Vagina (tissue), 2 donors: ENCODE measurements at regions not wholly inside any gene's neighbourhood (a gene's known extent, or its start where the extent isn't known, plus 50 kb on each side); places are given as distances from the start of the nearest gene placed in this dataset.

Experiments
- DNase-seq, 2 donors: peaks; one replicate each; pipeline ENCODE4 v3.0.0-alpha.2; 2017; ENCODE audit errors: extremely low spot score in 2 of 2
- H3K27ac ChIP-seq: fragments of 200-600 bp; sonication (generic); one replicate; pipeline ENCODE4 v1.5.1; 2019
- H3K27me3 ChIP-seq: fragments of 200-600 bp; sonication (generic); one replicate; pipeline ENCODE4 v1.5.1; 2019
- H3K36me3 ChIP-seq, 2 donors: fragments of 200-600 bp; sonication (generic); one replicate each; pipeline ENCODE4 v1.5.1; 2017 to 2019
- H3K4me1 ChIP-seq: fragments of 200-600 bp; sonication (generic); one replicate; pipeline ENCODE4 v1.5.1; 2019
- H3K4me3 ChIP-seq, 2 donors: fragments of 200-600 bp; sonication (generic); 1 replicate in 1 of 2; 2 replicates in 1 of 2; pipeline ENCODE4 v1.5.1; 2016 to 2019
- H3K9me3 ChIP-seq: fragments of 200-600 bp; sonication (generic); one replicate; pipeline ENCODE4 v1.5.1; 2019
- POLR2A ChIP-seq, 2 donors: fragments of 450-650 bp; IDR thresholded peaks; one replicate each; pipeline ENCODE4 v1.6.1; 2017; ENCODE audit warnings: antibody characterized with exemption in 2 of 2, mild to moderate bottlenecking in 2 of 2, moderate library complexity in 2 of 2
- POLR2AphosphoS5 ChIP-seq, 2 donors: sonication (generic); formaldehyde crosslinking; IDR thresholded peaks; one replicate each; pipeline ENCODE4 v1.9.0; 2017; ENCODE audit warnings: antibody characterized with exemption in 2 of 2, mild to moderate bottlenecking in 2 of 2, low read depth in 1 of 2; ENCODE audit not compliant: insufficient read depth in 1 of 2
- intact Hi-C: fragments of 100-400 bp; cut with DNase I; formaldehyde crosslinking; loops from one replicate; pipeline ENCODE4 v1.15.1; 2023
- TF ChIP-seq, protein P1 (sequence below), 3 experiments: fragments of 450-650 bp in 2 of 3; fragments of 200-600 bp in 1 of 3; sonication (generic) in 1 of 3; IDR thresholded peaks; one replicate each; pipeline ENCODE4 v1.5.1; 2017 to 2019; ENCODE audit warnings: antibody characterized with exemption in 3 of 3, mild to moderate bottlenecking in 2 of 3, moderate library complexity in 2 of 3

DNA sequence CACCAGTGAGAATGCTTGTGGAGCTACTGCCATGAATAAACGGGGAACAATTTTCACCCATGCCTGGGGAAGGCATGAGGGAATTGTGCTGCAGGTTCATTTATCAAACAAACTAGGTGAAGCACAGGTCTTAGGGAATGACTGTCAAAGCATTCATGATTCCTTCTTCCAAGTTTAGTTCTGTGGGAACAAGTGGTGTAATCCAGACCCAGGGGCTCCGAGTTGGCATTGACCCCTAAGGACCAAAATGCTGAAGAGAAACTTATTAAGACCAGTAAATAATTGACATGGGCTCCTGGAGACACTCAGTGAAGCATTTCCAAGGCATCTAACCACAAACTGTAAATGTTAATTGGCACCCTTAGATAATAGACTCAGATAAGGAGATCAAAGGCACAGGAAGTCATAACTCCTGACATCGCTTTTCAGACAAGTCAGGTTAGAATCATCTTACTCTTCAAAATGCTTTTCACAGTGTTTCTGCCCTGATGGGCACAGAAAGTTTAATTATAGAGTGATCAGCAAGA lies 96.9 kb downstream of the SPP2 start:
- no peaks in the 10 kb centered on the region for H3K27me3 ChIP-seq
- peaks cover 24% of the 10 kb centered on the region for H3K4me1 ChIP-seq
- no peak for DNase-seq
- no peak overlapping the region for H3K27ac ChIP-seq
- no peaks in the 10 kb centered on the region for H3K9me3 ChIP-seq
- no peaks in the 10 kb centered on the region for H3K36me3 ChIP-seq
- TF ChIP-seq, protein P1, sequence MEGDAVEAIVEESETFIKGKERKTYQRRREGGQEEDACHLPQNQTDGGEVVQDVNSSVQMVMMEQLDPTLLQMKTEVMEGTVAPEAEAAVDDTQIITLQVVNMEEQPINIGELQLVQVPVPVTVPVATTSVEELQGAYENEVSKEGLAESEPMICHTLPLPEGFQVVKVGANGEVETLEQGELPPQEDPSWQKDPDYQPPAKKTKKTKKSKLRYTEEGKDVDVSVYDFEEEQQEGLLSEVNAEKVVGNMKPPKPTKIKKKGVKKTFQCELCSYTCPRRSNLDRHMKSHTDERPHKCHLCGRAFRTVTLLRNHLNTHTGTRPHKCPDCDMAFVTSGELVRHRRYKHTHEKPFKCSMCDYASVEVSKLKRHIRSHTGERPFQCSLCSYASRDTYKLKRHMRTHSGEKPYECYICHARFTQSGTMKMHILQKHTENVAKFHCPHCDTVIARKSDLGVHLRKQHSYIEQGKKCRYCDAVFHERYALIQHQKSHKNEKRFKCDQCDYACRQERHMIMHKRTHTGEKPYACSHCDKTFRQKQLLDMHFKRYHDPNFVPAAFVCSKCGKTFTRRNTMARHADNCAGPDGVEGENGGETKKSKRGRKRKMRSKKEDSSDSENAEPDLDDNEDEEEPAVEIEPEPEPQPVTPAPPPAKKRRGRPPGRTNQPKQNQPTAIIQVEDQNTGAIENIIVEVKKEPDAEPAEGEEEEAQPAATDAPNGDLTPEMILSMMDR (IDR thresholded peaks at IDR 0.05), result no peak
- TF ChIP-seq POLR2AphosphoS5 (IDR thresholded peaks at IDR 0.05; ENCODE audit: insufficient read depth in 1 of 2, low read depth in 1 of 2), result no peak
- TF ChIP-seq POLR2A (IDR thresholded peaks at IDR 0.05), result no peak
- intact Hi-C loops, result no loop called here
- no peak overlapping the region for H3K4me3 ChIP-seq

DNA sequence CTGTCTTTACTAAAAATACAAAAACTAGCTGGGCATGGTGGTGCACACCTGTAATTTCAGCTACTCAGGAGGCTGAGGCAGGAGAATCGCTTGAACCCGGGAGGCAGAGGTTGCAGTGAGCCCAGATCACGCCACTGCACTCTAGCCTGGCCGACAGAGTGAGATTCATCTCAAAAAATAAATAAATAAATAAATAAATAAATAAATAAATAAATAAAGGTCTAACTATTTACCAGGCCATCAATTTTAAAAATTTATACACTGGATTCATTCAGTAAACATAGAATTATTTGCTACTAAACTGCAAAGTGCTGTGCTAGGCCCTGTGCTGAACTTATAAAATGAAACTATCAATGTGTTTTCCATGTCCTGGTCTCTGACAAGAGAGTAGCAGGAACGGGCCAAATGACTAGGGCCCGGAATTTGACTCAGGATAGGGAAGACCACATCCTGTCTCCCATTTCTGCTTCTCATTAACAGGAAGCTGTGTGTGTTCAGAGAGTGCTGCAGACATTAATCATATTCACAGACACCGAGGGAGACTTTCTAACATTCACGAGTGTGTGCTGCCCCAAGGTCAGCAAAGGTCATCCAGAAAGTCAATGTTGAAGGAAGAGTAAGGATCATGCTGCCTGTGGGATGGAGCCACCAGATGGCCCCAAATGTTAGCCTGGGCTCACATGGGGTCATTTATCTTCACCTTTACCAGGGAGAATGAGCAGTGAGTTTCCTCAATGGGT lies 95.8 kb downstream of the SPP2 start:
- no peaks in the 10 kb centered on the region for H3K9me3 ChIP-seq
- no peak for DNase-seq
- no peaks in the 10 kb centered on the region for H3K27me3 ChIP-seq
- TF ChIP-seq POLR2A (IDR thresholded peaks at IDR 0.05), result no peak
- TF ChIP-seq, protein P1 (IDR thresholded peaks at IDR 0.05), result no peak
- no peak for TF ChIP-seq POLR2AphosphoS5 (IDR thresholded peaks at IDR 0.05; ENCODE audit: insufficient read depth in 1 of 2, low read depth in 1 of 2)
- H3K4me3 ChIP-seq, result no peak overlapping the region
- H3K27ac ChIP-seq, result no peak overlapping the region
- no peaks in the 10 kb centered on the region for H3K36me3 ChIP-seq
- peaks cover 24% of the 10 kb centered on the region for H3K4me1 ChIP-seq
- intact Hi-C loops, result no loop called here

DNA sequence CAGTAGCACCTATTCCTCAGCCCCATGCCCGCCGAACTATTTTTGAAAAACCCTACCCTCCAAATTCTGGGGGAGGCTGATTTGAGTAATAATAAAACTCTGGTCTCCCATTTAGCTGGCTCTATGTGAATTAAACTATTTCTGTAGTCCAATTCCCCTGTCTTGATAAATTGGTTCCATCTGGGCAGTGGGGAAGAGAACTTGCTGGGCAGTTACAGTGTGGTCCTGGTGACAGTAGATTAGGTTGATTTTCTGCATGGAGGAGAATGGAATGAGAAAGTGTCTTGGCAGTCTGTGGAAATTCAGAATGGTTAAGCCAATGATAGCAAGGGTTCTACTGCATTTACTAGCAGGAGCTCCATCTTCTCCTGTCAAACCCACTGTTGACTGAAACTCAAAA lies 95.0 kb downstream of the SPP2 start:
- no peak overlapping the region for H3K4me3 ChIP-seq
- no peaks in the 10 kb centered on the region for H3K9me3 ChIP-seq
- intact Hi-C loops, result no loop called here
- no peaks in the 10 kb centered on the region for H3K36me3 ChIP-seq
- no peak for TF ChIP-seq POLR2AphosphoS5 (IDR thresholded peaks at IDR 0.05; ENCODE audit: insufficient read depth in 1 of 2, low read depth in 1 of 2)
- TF ChIP-seq, protein P1 (IDR thresholded peaks at IDR 0.05), result no peak
- TF ChIP-seq POLR2A (IDR thresholded peaks at IDR 0.05), result no peak
- H3K27ac ChIP-seq, result no peak overlapping the region
- DNase-seq, result no peak
- H3K4me1 ChIP-seq, result peaks cover 24% of the 10 kb centered on the region
- no peaks in the 10 kb centered on the region for H3K27me3 ChIP-seq

DNA sequence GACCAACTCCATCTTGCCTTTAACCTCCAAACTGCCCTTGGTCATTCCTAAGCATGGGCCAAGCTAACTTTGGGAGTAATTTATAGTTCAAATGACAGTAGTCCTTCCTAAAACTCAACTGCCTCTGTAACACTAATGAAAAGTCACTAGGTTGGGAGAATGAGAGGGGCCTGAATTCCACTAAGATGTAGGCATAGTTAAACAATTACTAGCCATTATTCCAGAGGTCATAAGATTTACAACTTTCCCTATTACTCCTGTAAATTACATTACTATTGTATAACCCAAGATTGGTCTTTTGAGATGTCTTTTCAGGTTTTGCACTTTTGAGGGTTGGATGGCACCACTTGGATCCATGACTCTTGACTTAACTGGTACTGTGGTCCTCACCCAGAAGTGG lies 94.6 kb downstream of the SPP2 start:
- intact Hi-C loops, result no loop called here
- TF ChIP-seq, protein P1 (IDR thresholded peaks at IDR 0.05), result no peak
- TF ChIP-seq POLR2A (IDR thresholded peaks at IDR 0.05) (no peak), POLR2AphosphoS5 (IDR thresholded peaks at IDR 0.05; ENCODE audit: insufficient read depth in 1 of 2, low read depth in 1 of 2) (no peak)
- H3K27ac ChIP-seq, result no peak overlapping the region
- DNase-seq, result no peak
- H3K36me3 ChIP-seq, result no peaks in the 10 kb centered on the region
- peaks cover 24% of the 10 kb centered on the region for H3K4me1 ChIP-seq
- no peak overlapping the region for H3K4me3 ChIP-seq
- no peaks in the 10 kb centered on the region for H3K27me3 ChIP-seq
- H3K9me3 ChIP-seq, result no peaks in the 10 kb centered on the region

DNA sequence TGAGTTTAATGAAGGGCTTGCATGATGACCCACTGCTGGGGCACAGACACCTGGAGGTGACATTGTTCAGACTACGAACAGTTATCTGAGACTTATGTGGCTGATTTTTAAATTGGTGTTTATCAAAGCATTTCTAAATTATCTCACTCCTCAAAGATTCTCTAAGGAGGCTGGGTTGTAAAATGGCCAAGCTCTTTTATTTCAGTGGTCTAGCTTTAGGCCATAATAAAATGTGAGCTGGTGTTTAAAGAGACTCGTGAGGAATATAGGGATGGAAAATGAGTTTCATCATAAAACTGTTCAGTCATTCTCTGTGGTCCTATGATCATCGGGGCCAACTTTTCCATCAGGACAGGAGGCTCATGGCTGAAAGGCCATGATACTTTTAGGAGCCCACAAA lies 93.4 kb downstream of the SPP2 start:
- no peaks in the 10 kb centered on the region for H3K9me3 ChIP-seq
- no peaks in the 10 kb centered on the region for H3K36me3 ChIP-seq
- TF ChIP-seq, protein P1 (IDR thresholded peaks at IDR 0.05), result no peak
- TF ChIP-seq POLR2AphosphoS5 (IDR thresholded peaks at IDR 0.05; ENCODE audit: insufficient read depth in 1 of 2, low read depth in 1 of 2) (no peak), POLR2A (IDR thresholded peaks at IDR 0.05) (no peak)
- no peak overlapping the region for H3K4me3 ChIP-seq
- H3K27me3 ChIP-seq, result no peaks in the 10 kb centered on the region
- H3K27ac ChIP-seq, result no peak overlapping the region
- intact Hi-C loops, result no loop called here
- peaks cover 24% of the 10 kb centered on the region for H3K4me1 ChIP-seq
- DNase-seq, result no peak
